Activated T-cell treated with anti-CD3 and anti-CD28 coated beads, Interleukin-2, amount 50 U/mL, for 72 hours (primary cell): ENCODE measurements at regions not wholly inside any gene's neighbourhood (a gene's known extent, or its start where the extent isn't known, plus 50 kb on each side); places are given as distances from the start of the nearest gene placed in this dataset.

Experiments
- ATAC-seq, 2 donors: fragments of 150-1000 bp; cut with Tn5 transposase; replicated peaks in 1 of 2; 2 replicates each; pipeline ENCODE4 v1.10.0; 2021; ENCODE audit warnings: moderate library complexity in 2 of 2, mild to moderate bottlenecking in 1 of 2
- DNase-seq, 2 donors: peaks; one replicate each; pipeline ENCODE4 v3.0.0; 2021 to 2022; ENCODE audit warnings: mixed read lengths in 1 of 2
- H3K27ac Mint-ChIP-seq: one replicate; pipeline ENCODE4 v1.8.0; 2022; ENCODE audit warnings: mild to moderate bottlenecking, moderate library complexity, mixed read lengths
- H3K27me3 Mint-ChIP-seq: one replicate; pipeline ENCODE4 v1.8.0; 2022; ENCODE audit warnings: low read depth, mixed read lengths
- H3K36me3 Mint-ChIP-seq, 2 donors: one replicate each; pipeline ENCODE4 v1.8.0; 2022; ENCODE audit warnings: mixed read lengths in 2 of 2, mild to moderate bottlenecking in 1 of 2; ENCODE audit not compliant: insufficient read depth in 2 of 2
- H3K4me1 Mint-ChIP-seq: one replicate; pipeline ENCODE4 v1.8.0; 2022; ENCODE audit warnings: low read depth, mixed read lengths
- H3K4me3 Mint-ChIP-seq, 2 donors: one replicate each; pipeline ENCODE4 v1.8.0; 2022; ENCODE audit warnings: mild to moderate bottlenecking in 2 of 2, mixed read lengths in 2 of 2, moderate library complexity in 2 of 2
- H3K9me3 Mint-ChIP-seq, 2 donors: one replicate each; pipeline ENCODE4 v1.8.0; 2022; ENCODE audit warnings: mixed read lengths in 2 of 2

- Mint-ChIP-seq H3K9me3 (peaks cover 7 to 9% of the 10 kb centered on the region in 2 donors), H3K27me3 (no peaks in the 10 kb centered on the region)
- no peak for ATAC-seq
Observed at GRCh38 chr5:13501176-13501575, 443.3 kb downstream of the DNAH5 start.

GRCh38 chr5:13498279-13498678 is 446.2 kb downstream of the DNAH5 start:
- peaks cover 0 to 1% of the 10 kb centered on the region in 2 donors for H3K36me3 Mint-ChIP-seq
- no peak for DNase-seq
- no peaks in the 10 kb centered on the region for H3K27me3 Mint-ChIP-seq
- peaks cover 6 to 8% of the 10 kb centered on the region in 2 donors for H3K9me3 Mint-ChIP-seq
- no peaks in the 10 kb centered on the region for H3K4me1 Mint-ChIP-seq
- H3K4me3 Mint-ChIP-seq = no peak overlapping the region
- H3K27ac Mint-ChIP-seq = no peak overlapping the region
- no peak for ATAC-seq

More at GRCh38 chr5:13501176-13501575, 443.3 kb downstream of the DNAH5 start:
- H3K4me3 Mint-ChIP-seq = no peak overlapping the region
- peaks cover 0 to 1% of the 10 kb centered on the region in 2 donors for H3K36me3 Mint-ChIP-seq
- no peak overlapping the region for H3K27ac Mint-ChIP-seq
- no peaks in the 10 kb centered on the region for H3K4me1 Mint-ChIP-seq
- DNase-seq = no peak

- DNase-seq (no peak), ATAC-seq (no peak)
- Mint-ChIP-seq H3K36me3 (no peaks in the 10 kb centered on the region), H3K27ac (no peak overlapping the region), H3K9me3 (peaks cover 5 to 7% of the 10 kb centered on the region in 2 donors), H3K4me1 (no peaks in the 10 kb centered on the region), H3K27me3 (no peaks in the 10 kb centered on the region), H3K4me3 (no peak overlapping the region)
Observed at GRCh38 chr5:13488254-13488931, 456.1 kb downstream of the DNAH5 start.

- DNase-seq = no peak
- Mint-ChIP-seq H3K9me3 (no peaks in the 10 kb centered on the region), H3K27ac (no peak overlapping the region), H3K27me3 (no peaks in the 10 kb centered on the region), H3K4me1 (no peaks in the 10 kb centered on the region), H3K36me3 (no peaks in the 10 kb centered on the region), H3K4me3 (no peak overlapping the region)
- ATAC-seq = no peak
Observed at GRCh38 chr5:13480834-13481233, 463.7 kb downstream of the DNAH5 start.

- no peak overlapping the region for H3K27ac Mint-ChIP-seq
- DNase-seq = no peak
- no peaks in the 10 kb centered on the region for H3K4me1 Mint-ChIP-seq
Observed at GRCh38 chr5:13478831-13479465, 465.5 kb downstream of the DNAH5 start.

GRCh38 chr5:13477118-13477737 is 467.3 kb downstream of the DNAH5 start:
- ATAC-seq (no peak), DNase-seq (no peak)
- Mint-ChIP-seq H3K27ac (no peak overlapping the region), H3K36me3 (no peaks in the 10 kb centered on the region), H3K27me3 (no peaks in the 10 kb centered on the region), H3K4me3 (no peak overlapping the region), H3K9me3 (peaks cover 4% of the 10 kb centered on the region in 2 donors), H3K4me1 (no peaks in the 10 kb centered on the region)

More at GRCh38 chr5:13478831-13479465, 465.5 kb downstream of the DNAH5 start:
- Mint-ChIP-seq H3K4me3 (no peak overlapping the region), H3K27me3 (no peaks in the 10 kb centered on the region), H3K36me3 (no peaks in the 10 kb centered on the region), H3K9me3 (peaks cover 2 to 3% of the 10 kb centered on the region in 2 donors)
- no peak for ATAC-seq

- H3K4me1 Mint-ChIP-seq = no peaks in the 10 kb centered on the region
- H3K27ac Mint-ChIP-seq = no peak overlapping the region
- no peak overlapping the region for H3K4me3 Mint-ChIP-seq
- no peak for DNase-seq
- H3K27me3 Mint-ChIP-seq = no peaks in the 10 kb centered on the region
- peaks cover 9 to 12% of the 10 kb centered on the region in 2 donors for H3K9me3 Mint-ChIP-seq
- peaks cover 0 to 1% of the 10 kb centered on the region in 2 donors for H3K36me3 Mint-ChIP-seq
- ATAC-seq = no peak
Observed at GRCh38 chr5:13472842-13473241, 471.6 kb downstream of the DNAH5 start.

GRCh38 chr5:13470975-13471374 is 473.5 kb downstream of the DNAH5 start:
- peaks cover 0 to 1% of the 10 kb centered on the region in 2 donors for H3K36me3 Mint-ChIP-seq
- no peak for DNase-seq
- H3K9me3 Mint-ChIP-seq = peaks cover 12% of the 10 kb centered on the region in 2 donors
- no peaks in the 10 kb centered on the region for H3K4me1 Mint-ChIP-seq
- no peaks in the 10 kb centered on the region for H3K27me3 Mint-ChIP-seq
- H3K4me3 Mint-ChIP-seq = no peak overlapping the region
- ATAC-seq = no peak
- H3K27ac Mint-ChIP-seq = no peak overlapping the region

- Mint-ChIP-seq H3K27me3 (no peaks in the 10 kb centered on the region), H3K27ac (no peak overlapping the region), H3K9me3 (peaks cover 14 to 16% of the 10 kb centered on the region in 2 donors), H3K36me3 (peaks cover 0 to 1% of the 10 kb centered on the region in 2 donors), H3K4me3 (no peak overlapping the region), H3K4me1 (no peaks in the 10 kb centered on the region)
- no peak for DNase-seq
- ATAC-seq = no peak
Observed at GRCh38 chr5:13470263-13470662, 474.2 kb downstream of the DNAH5 start.

GRCh38 chr5:13464532-13465193 is 479.8 kb downstream of the DNAH5 start:
- H3K4me1 Mint-ChIP-seq = no peaks in the 10 kb centered on the region
- no peak overlapping the region for H3K4me3 Mint-ChIP-seq
- no peaks in the 10 kb centered on the region for H3K27me3 Mint-ChIP-seq
- DNase-seq = no peak
- H3K27ac Mint-ChIP-seq = no peak overlapping the region
- H3K36me3 Mint-ChIP-seq = peaks cover 0 to 1% of the 10 kb centered on the region in 2 donors
- H3K9me3 Mint-ChIP-seq = peaks cover 13 to 15% of the 10 kb centered on the region in 2 donors
- no peak for ATAC-seq

GRCh38 chr5:13460587-13460986 is 483.9 kb downstream of the DNAH5 start:
- H3K9me3 Mint-ChIP-seq = peaks cover 4 to 12% of the 10 kb centered on the region in 2 donors
- H3K4me1 Mint-ChIP-seq = no peaks in the 10 kb centered on the region
- H3K4me3 Mint-ChIP-seq = no peak overlapping the region
- H3K27me3 Mint-ChIP-seq = no peaks in the 10 kb centered on the region
- no peak for DNase-seq
- no peaks in the 10 kb centered on the region for H3K36me3 Mint-ChIP-seq
- no peak overlapping the region for H3K27ac Mint-ChIP-seq
- ATAC-seq = no peak

GRCh38 chr5:13454050-13454449 is 490.4 kb downstream of the DNAH5 start:
- ATAC-seq (no peak), DNase-seq (no peak)
- Mint-ChIP-seq H3K4me3 (no peak overlapping the region), H3K4me1 (no peaks in the 10 kb centered on the region), H3K36me3 (no peaks in the 10 kb centered on the region), H3K9me3 (peaks cover 2 to 10% of the 10 kb centered on the region in 2 donors), H3K27me3 (no peaks in the 10 kb centered on the region), H3K27ac (no peak overlapping the region)

GRCh38 chr5:13448843-13449242 is 495.6 kb downstream of the DNAH5 start:
- no peak for DNase-seq
- H3K4me1 Mint-ChIP-seq = no peaks in the 10 kb centered on the region
- H3K27ac Mint-ChIP-seq = no peak overlapping the region
- no peak overlapping the region for H3K4me3 Mint-ChIP-seq
- no peaks in the 10 kb centered on the region for H3K27me3 Mint-ChIP-seq
- H3K36me3 Mint-ChIP-seq = peaks cover 0 to 2% of the 10 kb centered on the region in 2 donors
- H3K9me3 Mint-ChIP-seq = peaks cover 5 to 10% of the 10 kb centered on the region in 2 donors
- no peak for ATAC-seq
